ENCODE measurements at regions not wholly inside any gene's neighbourhood (a gene's known extent, or its start where the extent isn't known, plus 50 kb on each side); places are given as distances from the start of the nearest gene placed in this dataset.

GRCh38 chr9:129411501-129412175 is 209.3 kb downstream of the C9orf50 start:
- no peak for DNase-seq

GRCh38 chr9:129410226-129410625 is 210.7 kb downstream of the C9orf50 start:
- no peak for DNase-seq

- DNase-seq, result peak; percentile 31
These were observed 212.2 kb downstream of the C9orf50 start for GRCh38 chr9:129408535-129409215.

GRCh38 chr9:129407905-129408452 is 212.9 kb downstream of the C9orf50 start:
- no peak for DNase-seq

GRCh38 chr9:129406278-129407225 is 214.3 kb downstream of the C9orf50 start:
- no peak for DNase-seq

GRCh38 chr9:129405827-129406213 is 215.1 kb downstream of the C9orf50 start:
- no peak for DNase-seq

- DNase-seq, result no peak
These were observed 215.6 kb downstream of the C9orf50 start for GRCh38 chr9:129405089-129405826.

- no peak for DNase-seq
These were observed 216.3 kb downstream of the C9orf50 start for GRCh38 chr9:129404621-129405020.

GRCh38 chr9:129403779-129404620 is 216.9 kb downstream of the C9orf50 start:
- no peak for DNase-seq

- DNase-seq, result no peak
These were observed 217.7 kb downstream of the C9orf50 start for GRCh38 chr9:129402931-129403778.

- no peak for DNase-seq
These were observed 218.5 kb downstream of the C9orf50 start for GRCh38 chr9:129402371-129402739.

- DNase-seq, result no peak
These were observed 219.1 kb downstream of the C9orf50 start for GRCh38 chr9:129401623-129402370.

GRCh38 chr9:129400971-129401622 is 219.8 kb downstream of the C9orf50 start:
- no peak for DNase-seq

- DNase-seq, result no peak
These were observed 220.6 kb downstream of the C9orf50 start for GRCh38 chr9:129400001-129400970.

- DNase-seq, result no peak
These were observed 221.3 kb downstream of the C9orf50 start for GRCh38 chr9:129399634-129399990.

GRCh38 chr9:129398961-129399633 is 221.0 kb upstream of the IER5L start:
- DNase-seq, result no peak
